Stimulated activated CD8-positive, alpha-beta memory T cell treated with anti-CD3 and anti-CD28 coated beads, Interleukin-12 subunit alpha, Interleukin-12 subunit beta, amount 100 ng/mL, for 24 hours (primary cell): ENCODE measurements at regions not wholly inside any gene's neighbourhood (a gene's known extent, or its start where the extent isn't known, plus 50 kb on each side); places are given as distances from the start of the nearest gene placed in this dataset.

Experiments
- DNase-seq: peaks from one replicate; pipeline ENCODE4 v3.0.0-alpha.2; 2020; ENCODE audit errors: extremely low read depth

- no peak for DNase-seq
These were observed 91.4 kb upstream of the LRIG1 start for GRCh38 chr3:66592016-66592761.

- DNase-seq, result no peak
These were observed 92.3 kb upstream of the LRIG1 start for GRCh38 chr3:66592927-66593625.

GRCh38 chr3:66593978-66594377 is 93.2 kb upstream of the LRIG1 start:
- DNase-seq, result no peak

- no peak for DNase-seq
These were observed 96.6 kb upstream of the LRIG1 start for GRCh38 chr3:66597308-66597863.

- DNase-seq, result no peak
These were observed 97.3 kb upstream of the LRIG1 start for GRCh38 chr3:66598168-66598567.

GRCh38 chr3:66602237-66602636 is 101.4 kb upstream of the LRIG1 start:
- no peak for DNase-seq

GRCh38 chr3:66602691-66603090 is 101.9 kb upstream of the LRIG1 start:
- no peak for DNase-seq

- no peak for DNase-seq
These were observed 102.4 kb upstream of the LRIG1 start for GRCh38 chr3:66603151-66603611.

GRCh38 chr3:66604481-66604880 is 103.7 kb upstream of the LRIG1 start:
- DNase-seq, result no peak

- no peak for DNase-seq
These were observed 105.3 kb upstream of the LRIG1 start for GRCh38 chr3:66606126-66606525.

GRCh38 chr3:66606868-66607267 is 106.0 kb upstream of the LRIG1 start:
- DNase-seq, result no peak

- DNase-seq, result no peak
These were observed 109.1 kb upstream of the LRIG1 start for GRCh38 chr3:66609660-66610561.

GRCh38 chr3:66610562-66610909 is 109.7 kb upstream of the LRIG1 start:
- DNase-seq, result no peak

GRCh38 chr3:66615643-66616301 is 115.0 kb upstream of the LRIG1 start:
- no peak for DNase-seq

- DNase-seq, result no peak
These were observed 116.5 kb upstream of the LRIG1 start for GRCh38 chr3:66617351-66617750.

GRCh38 chr3:66618066-66618465 is 117.2 kb upstream of the LRIG1 start:
- no peak for DNase-seq

- DNase-seq, result no peak
These were observed 119.5 kb upstream of the LRIG1 start for GRCh38 chr3:66620296-66620695.

- DNase-seq, result no peak
These were observed 122.1 kb upstream of the LRIG1 start for GRCh38 chr3:66622756-66623457.

- DNase-seq, result no peak
These were observed 124.8 kb upstream of the LRIG1 start for GRCh38 chr3:66625505-66626216.
